ENCODE measurements at regions not wholly inside any gene's neighbourhood (a gene's known extent, or its start where the extent isn't known, plus 50 kb on each side); places are given as distances from the start of the nearest gene placed in this dataset.

DNA sequence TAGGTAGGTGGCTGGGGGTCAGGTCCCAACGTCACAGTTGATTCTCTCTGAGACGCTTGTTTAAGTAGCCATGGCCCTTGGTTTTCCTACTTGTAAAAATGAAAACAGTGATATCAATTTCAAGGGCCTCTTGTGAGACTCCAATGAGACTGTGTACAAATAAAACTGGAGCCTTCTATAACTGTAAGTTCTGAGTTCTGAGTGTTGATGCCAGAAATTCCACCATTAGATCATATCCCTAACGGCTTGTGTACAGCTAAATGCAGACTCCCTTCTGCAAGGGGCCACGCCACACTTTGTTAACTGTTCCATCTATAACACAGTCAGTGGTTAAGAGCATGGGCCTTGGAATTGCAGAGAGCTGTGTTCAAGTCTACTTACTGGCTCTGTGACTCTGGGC is 267.3 kb downstream of the TLE3 start:
- 57 to 59% methylated on average over 4 of the region's 4 CpGs for WGBS, 2 donors
- Histone ChIP-seq H3K36me3 (no peaks in the 10 kb centered on the region), H3K27me3 (no peaks in the 10 kb centered on the region), H3K9me3 (no peaks in the 10 kb centered on the region), H3K27ac (no peak overlapping the region), H3K4me1 (no peaks in the 10 kb centered on the region), H3K4me3 (no peak overlapping the region)
- no peak for DNase-seq (ENCODE audit: low spot score in 2 of 2)
- TF ChIP-seq CTCF (IDR thresholded peaks at IDR 0.05) (no peak), EP300 (IDR thresholded peaks at IDR 0.05) (no peak), POLR2A (IDR thresholded peaks at IDR 0.05) (no peak)

DNA sequence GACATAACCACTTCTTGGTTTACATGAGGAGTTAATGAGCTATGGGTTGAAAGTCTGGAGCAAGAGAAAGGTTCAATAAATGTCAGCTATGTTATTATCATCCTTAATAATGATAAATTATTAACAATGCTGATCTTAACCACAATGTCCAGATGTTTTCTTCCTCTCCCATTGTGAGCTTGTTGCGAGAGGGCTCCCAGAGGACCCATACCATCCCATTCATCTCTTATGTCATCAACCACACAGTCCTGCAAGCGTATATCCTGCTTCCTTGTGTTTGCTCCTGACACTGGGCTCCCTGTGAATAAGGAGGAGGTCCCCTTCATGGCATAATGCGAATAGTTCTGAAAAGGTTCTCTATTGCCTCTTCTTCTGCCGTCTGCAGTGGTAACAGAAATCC is 266.8 kb downstream of the TLE3 start:
- no peaks in the 10 kb centered on the region for H3K27me3 ChIP-seq
- no peak for TF ChIP-seq EP300 (IDR thresholded peaks at IDR 0.05)
- TF ChIP-seq POLR2A (IDR thresholded peaks at IDR 0.05) = no peak
- no peak for TF ChIP-seq CTCF (IDR thresholded peaks at IDR 0.05)
- no peak overlapping the region for H3K4me3 ChIP-seq
- no peaks in the 10 kb centered on the region for H3K9me3 ChIP-seq
- DNase-seq (ENCODE audit: low spot score in 2 of 2) = no peak
- no peak overlapping the region for H3K27ac ChIP-seq
- no peaks in the 10 kb centered on the region for H3K36me3 ChIP-seq
- WGBS, 2 donors = 87 to 88% methylated on average over 4 of the region's 4 CpGs
- no peaks in the 10 kb centered on the region for H3K4me1 ChIP-seq

GRCh38 chr15:69834267-69834666 is 263.4 kb downstream of the TLE3 start:
- Histone ChIP-seq H3K4me3 (no peak overlapping the region), H3K27me3 (no peaks in the 10 kb centered on the region), H3K9me3 (no peaks in the 10 kb centered on the region), H3K36me3 (no peaks in the 10 kb centered on the region), H3K4me1 (no peaks in the 10 kb centered on the region), H3K27ac (no peak overlapping the region)
- 89 to 97% methylated on average over 5 of the region's 5 CpGs for WGBS, 2 donors
- TF ChIP-seq EP300 (IDR thresholded peaks at IDR 0.05) (no peak), POLR2A (IDR thresholded peaks at IDR 0.05) (no peak), CTCF (IDR thresholded peaks at IDR 0.05) (no peak)
- no peak for DNase-seq (ENCODE audit: low spot score in 2 of 2)

- no peak for DNase-seq (ENCODE audit: low spot score in 2 of 2)
- Histone ChIP-seq H3K9me3 (no peaks in the 10 kb centered on the region), H3K36me3 (no peaks in the 10 kb centered on the region), H3K4me3 (no peak overlapping the region), H3K27me3 (no peaks in the 10 kb centered on the region), H3K27ac (no peak overlapping the region), H3K4me1 (no peaks in the 10 kb centered on the region)
- 21 to 49% methylated on average over 3 of the region's 3 CpGs for WGBS, 2 donors
- TF ChIP-seq CTCF (IDR thresholded peaks at IDR 0.05) (no peak), EP300 (IDR thresholded peaks at IDR 0.05) (no peak)
Observed at GRCh38 chr15:69834761-69835160, 263.0 kb downstream of the TLE3 start.

DNA sequence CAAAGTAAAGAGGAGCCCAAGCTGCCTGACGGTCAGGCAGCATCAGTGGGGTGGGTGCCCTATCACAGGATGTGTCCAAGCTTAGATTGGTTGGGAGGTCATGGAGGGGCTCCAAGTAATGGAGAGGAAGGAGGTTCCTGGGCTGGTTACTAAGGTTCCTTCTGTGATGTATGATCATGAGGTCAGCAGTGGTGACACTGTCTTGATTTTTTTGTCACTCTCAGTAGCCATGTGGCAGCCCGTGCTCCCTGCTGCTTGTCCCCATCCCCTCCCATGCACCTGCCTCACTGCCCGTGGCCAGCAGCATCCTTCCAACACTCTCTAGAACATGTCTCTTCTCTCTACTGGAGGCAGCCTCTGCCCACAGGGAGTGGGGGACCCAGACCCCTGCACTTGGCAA is 261.7 kb downstream of the TLE3 start:
- Histone ChIP-seq H3K9me3 (no peaks in the 10 kb centered on the region), H3K27ac (no peak overlapping the region), H3K4me3 (no peak overlapping the region), H3K27me3 (no peaks in the 10 kb centered on the region), H3K4me1 (peaks cover 0 to 1% (median 0%) of the 10 kb centered on the region in 4 donors), H3K36me3 (no peaks in the 10 kb centered on the region)
- 82 to 86% methylated on average over 3 of the region's 3 CpGs for WGBS, 2 donors
- DNase-seq (ENCODE audit: low spot score in 2 of 2) = no peak
- TF ChIP-seq EP300 (IDR thresholded peaks at IDR 0.05) (no peak), POLR2A (IDR thresholded peaks at IDR 0.05) (no peak), CTCF (IDR thresholded peaks at IDR 0.05) (no peak)

All from tibial nerve (tissue), 4 donors.